Left cardiac atrium (tissue), 4 donors: ENCODE measurements at regions not wholly inside any gene's neighbourhood (a gene's known extent, or its start where the extent isn't known, plus 50 kb on each side); places are given as distances from the start of the nearest gene placed in this dataset.

ENCODE experiments used
- ATAC-seq, 2 donors: fragments of 200-7000 bp; cut with Tn5 transposase; one replicate each; pipeline ENCODE4 v1.9.1; 2020; ENCODE audit warnings: mild to moderate bottlenecking in 2 of 2, moderate library complexity in 2 of 2
- DNase-seq: peaks from one replicate; pipeline ENCODE4 v3.0.0-alpha.2; 2020
- intact Hi-C, 2 donors: fragments of 100-400 bp; cut with DNase I; formaldehyde crosslinking; loops; one replicate each; pipeline versions ENCODE4 v1.14.1 to v1.15.1; 2022 to 2023
- donor health status: DM: no; HTN: yes; CAD: no.
- donor health status: DM: no; HTN: yes; CAD: no; lungs with severe emphysema.
- donor health status: DM: yes; HTN: yes; CAD: no.
- donor health status: Dilated cardiomyopathy.

- DNase-seq (no peak), ATAC-seq (no peak)
- intact Hi-C loops: no loop called here
Measured at GRCh38 chrY:8151561-8151960, 1185.7 kb upstream of the TSPY4 start.

DNA sequence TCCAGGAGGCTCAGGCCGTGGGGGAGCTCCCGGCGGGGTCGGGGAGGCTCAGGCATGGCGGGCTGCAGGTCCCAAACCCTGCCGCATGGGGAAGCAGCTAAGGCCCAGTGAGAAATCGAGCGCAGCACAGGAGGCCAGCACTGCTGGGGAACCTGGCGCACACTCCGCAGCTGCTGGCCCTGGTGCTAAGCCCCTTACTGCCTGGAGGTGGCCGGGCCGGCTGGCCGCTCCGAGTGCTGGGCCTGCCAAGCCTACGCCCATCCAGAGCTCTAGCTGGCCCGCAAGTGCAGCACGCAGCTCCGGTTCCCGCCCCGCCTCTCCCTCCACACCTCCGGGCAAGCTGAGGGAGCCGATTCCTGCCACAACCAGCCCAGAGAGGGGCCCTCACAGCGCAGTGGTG, 1208.7 kb upstream of the TSPY4 start:
- ATAC-seq: no peak
- intact Hi-C loops: no loop called here
- DNase-seq: no peak

GRCh38 chrY:8125907-8126571, 1211.2 kb upstream of the TSPY4 start:
- intact Hi-C loops: no loop called here
- DNase-seq (no peak), ATAC-seq (peak in 1 of 2 donors; percentile 82)

DNA sequence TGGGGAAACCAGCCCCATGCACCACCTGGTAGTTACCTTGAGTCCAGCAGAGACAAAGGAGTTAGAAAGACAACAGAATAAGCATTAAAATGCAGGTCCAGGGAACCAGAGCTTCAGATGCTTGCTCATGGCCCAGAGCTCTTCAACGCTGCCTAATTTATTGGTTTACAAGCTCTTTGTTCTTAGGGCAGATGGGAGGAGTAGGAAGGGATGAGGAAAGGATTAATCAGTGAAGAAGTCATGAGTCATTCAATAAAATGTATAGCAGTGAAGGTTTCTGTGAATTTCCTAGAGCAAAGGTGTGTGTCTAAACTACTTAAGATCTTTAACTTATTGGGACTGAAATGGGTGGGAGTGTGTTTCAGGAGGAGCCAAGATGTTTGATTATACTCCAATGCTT, 1210.3 kb upstream of the AMELY start:
- DNase-seq: no peak
- ATAC-seq: no peak
- intact Hi-C loops: no loop called here

DNA sequence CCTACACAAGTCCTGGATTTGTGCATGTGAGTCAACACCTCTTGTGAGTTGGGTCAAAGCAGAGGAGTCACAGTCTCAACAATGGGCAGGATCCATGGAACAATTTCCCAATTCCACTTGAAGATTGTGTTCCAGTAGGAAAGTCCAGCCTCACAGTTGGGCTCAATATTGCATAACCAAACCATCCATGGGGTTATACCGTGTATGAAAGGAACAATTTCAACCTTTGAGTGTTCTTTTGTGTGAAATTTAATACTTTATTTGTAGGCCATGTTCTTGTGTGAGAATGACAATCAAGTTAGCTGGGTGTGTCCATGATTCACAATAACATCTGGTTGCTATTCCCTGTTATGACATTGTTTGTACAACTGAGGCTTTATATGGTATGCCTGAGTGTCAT, 1182.9 kb upstream of the AMELY start:
- ATAC-seq (no peak), DNase-seq (no peak)
- intact Hi-C loops: no loop called here

- ATAC-seq (no peak), DNase-seq (no peak)
- intact Hi-C loops: no loop called here
Measured at GRCh38 chrY:8092926-8093325, 1181.4 kb upstream of the AMELY start.

DNA sequence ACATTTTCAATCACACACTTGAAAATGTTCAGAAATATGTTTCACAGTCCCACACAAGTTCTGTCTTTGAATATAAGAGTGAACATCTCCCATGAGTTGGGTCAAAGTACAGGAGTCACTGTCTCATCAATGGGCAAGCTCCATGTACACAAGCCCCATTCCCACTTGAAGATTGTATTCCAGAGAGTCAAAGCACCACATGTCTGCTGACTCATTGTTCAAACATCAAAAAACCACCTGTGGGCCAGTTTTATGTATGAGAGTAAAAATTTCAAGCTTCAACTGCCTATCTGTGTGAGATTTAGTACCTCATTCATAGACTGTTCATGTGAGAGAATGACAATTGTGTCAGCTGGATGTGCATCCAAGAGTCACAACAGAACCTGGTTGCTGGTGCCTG, 1174.4 kb upstream of the AMELY start:
- intact Hi-C loops: no loop called here
- DNase-seq (no peak), ATAC-seq (no peak)

- intact Hi-C loops: no loop called here
- DNase-seq (no peak), ATAC-seq (no peak)
Measured at GRCh38 chrY:8084192-8084591, 1172.6 kb upstream of the AMELY start.

- intact Hi-C loops: no loop called here
- ATAC-seq (no peak), DNase-seq (no peak)
Measured at GRCh38 chrY:8081151-8081550, 1169.6 kb upstream of the AMELY start.

DNA sequence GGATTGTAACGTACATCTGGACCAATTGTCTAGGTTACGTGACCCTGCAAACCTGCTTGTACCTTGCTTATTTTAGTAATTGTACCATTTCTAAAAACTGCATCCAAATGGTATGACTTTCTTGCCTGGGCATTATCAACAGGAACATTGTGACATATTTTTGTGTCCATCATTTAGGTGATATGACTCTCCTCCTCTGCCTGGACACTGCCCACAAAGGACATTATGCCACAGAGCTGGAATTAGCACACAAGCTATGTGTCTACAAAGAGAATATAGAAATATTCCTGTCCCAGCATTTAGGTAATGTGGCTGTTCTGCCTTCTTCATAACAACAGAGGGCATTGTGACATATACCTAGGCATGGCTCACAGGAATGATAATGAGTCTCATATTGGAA, 1153.7 kb upstream of the AMELY start:
- DNase-seq (no peak), ATAC-seq (no peak)
- intact Hi-C loops: no loop called here

- no peak for DNase-seq
- no peak for ATAC-seq
Measured at GRCh38 chrY:8064500-8064899, 1152.9 kb upstream of the AMELY start.

GRCh38 chrY:8063973-8064372, 1152.4 kb upstream of the AMELY start:
- ATAC-seq: no peak
- DNase-seq: no peak
- intact Hi-C loops: no loop called here

More at GRCh38 chrY:8064500-8064899, 1152.9 kb upstream of the AMELY start:
- intact Hi-C loops: no loop called here

DNA sequence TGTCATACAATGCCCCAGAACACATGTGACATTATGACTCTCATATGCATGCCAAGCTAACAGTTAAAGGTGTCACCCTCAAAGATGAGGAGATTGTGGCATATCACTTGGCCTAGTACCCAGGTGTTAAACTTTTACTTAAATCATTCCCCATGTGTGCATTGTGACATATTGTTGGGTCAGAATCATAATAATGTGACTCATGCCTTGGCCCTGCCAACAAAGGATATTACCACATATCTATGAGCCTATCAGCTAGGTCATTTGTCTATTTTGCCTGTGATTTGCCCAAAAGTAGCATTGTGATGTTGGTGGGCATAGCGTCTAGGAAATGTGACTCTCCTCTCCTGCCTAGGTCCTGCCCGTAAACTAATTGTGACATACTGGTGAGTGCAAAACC, 1147.1 kb upstream of the AMELY start:
- DNase-seq: no peak
- intact Hi-C loops: no loop called here
- ATAC-seq: no peak

GRCh38 chrY:8051340-8051739, 1139.8 kb upstream of the AMELY start:
- no peak for ATAC-seq
- intact Hi-C loops: no loop called here
- no peak for DNase-seq

DNA sequence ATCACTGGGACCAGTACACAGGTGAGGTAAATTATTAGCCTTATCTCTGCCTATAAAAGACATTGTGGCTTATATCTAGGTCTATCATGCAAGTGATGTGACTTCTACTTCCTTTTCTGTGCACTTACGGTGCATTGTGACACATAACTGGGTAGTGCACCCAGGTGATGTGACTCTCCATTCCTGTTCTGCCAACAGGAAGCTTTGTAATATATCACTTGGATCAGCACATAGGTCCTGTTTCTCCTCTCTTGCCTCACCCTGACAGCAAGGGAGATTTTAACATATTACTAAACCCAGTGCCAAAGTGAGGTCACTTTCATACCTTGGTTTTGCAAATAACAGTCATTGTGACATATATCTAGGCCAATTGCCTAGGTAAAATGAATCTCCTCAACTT, 1129.7 kb upstream of the AMELY start:
- DNase-seq (no peak), ATAC-seq (no peak)
- intact Hi-C loops: no loop called here

DNA sequence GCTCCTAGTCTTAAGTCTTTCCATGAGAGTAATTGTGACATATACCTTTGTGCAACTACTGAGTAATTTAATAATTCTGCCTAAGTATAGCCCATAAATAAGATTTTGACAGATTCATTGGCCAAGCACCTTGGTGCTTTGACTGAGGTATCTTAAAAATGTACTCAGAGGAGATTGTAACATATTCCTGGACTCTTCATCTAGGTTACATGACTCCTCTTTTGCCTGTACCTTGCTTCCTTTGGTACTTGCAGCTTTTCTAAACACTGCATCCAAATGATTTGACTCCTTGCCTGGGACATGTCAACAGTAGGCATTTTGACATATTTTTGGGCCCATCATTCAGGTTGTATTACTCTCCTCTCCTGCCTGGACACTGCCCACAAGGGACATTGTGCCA, 1125.0 kb upstream of the AMELY start:
- DNase-seq: no peak
- intact Hi-C loops: no loop called here
- ATAC-seq: no peak

GRCh38 chrY:8035653-8036052, 1124.1 kb upstream of the AMELY start:
- DNase-seq: no peak
- intact Hi-C loops: no loop called here
- no peak for ATAC-seq

- intact Hi-C loops: no loop called here
- no peak for DNase-seq
- ATAC-seq: no peak
Measured at GRCh38 chrY:8034673-8035072, 1123.1 kb upstream of the AMELY start.

DNA sequence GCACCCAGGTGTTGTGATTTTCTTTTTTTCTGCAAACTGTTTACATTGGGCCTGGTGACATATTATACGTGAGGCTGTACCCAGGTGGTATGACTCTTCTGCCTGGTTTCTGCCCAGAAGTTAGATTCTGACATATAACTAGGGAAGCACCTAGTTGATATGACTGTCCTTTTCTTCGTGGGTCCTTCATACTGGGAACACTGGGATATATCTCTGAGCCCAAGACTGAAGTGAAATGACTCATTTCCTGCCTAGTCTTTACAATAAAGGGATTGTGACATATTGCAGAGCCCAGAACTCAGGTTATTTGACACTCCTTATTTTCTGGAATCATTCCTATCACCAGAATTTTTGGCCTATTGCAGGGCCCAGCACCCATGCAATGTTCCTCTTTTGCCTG, 1121.6 kb upstream of the AMELY start:
- intact Hi-C loops: no loop called here
- no peak for ATAC-seq
- DNase-seq: no peak

- no peak for ATAC-seq
- intact Hi-C loops: no loop called here
- no peak for DNase-seq
Measured at GRCh38 chrY:8020540-8020939, 1109.0 kb upstream of the AMELY start.

- DNase-seq (no peak), ATAC-seq (no peak)
- intact Hi-C loops: no loop called here
Measured at GRCh38 chrY:8011515-8011914, 1100.0 kb upstream of the AMELY start.

DNA sequence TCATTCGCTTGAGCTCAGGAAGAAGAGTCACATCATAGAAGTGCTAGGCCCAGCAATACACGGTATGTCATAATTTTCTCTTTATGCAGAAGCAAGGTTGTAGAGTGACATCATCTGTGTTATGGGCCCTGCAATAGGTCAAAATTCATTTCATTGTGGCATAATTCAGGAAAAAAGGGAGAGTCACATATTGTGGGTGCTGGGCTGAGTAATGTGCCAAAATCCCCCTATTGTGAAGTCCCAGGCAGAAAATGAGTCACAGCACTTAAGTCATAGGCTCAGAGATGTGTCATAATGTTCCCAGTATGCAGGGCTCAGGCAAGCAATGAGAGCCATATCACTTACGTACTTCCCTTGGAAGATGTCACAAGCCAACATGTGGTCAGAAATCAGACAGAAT, 1092.6 kb upstream of the AMELY start:
- intact Hi-C loops: no loop called here
- ATAC-seq (no peak), DNase-seq (no peak)
